ENCODE measurements at regions not wholly inside any gene's neighbourhood (a gene's known extent, or its start where the extent isn't known, plus 50 kb on each side); places are given as distances from the start of the nearest gene placed in this dataset.
A peak's percentile ranks its signal among the peaks of the same experiment; 100 is the strongest.

- H3K4me3 Mint-ChIP-seq (ENCODE audit: unreplicated experiment): no peak overlapping the region
These were observed 140.3 kb upstream of the RET start for GRCh38 chr10:42936580-42936979.

DNA sequence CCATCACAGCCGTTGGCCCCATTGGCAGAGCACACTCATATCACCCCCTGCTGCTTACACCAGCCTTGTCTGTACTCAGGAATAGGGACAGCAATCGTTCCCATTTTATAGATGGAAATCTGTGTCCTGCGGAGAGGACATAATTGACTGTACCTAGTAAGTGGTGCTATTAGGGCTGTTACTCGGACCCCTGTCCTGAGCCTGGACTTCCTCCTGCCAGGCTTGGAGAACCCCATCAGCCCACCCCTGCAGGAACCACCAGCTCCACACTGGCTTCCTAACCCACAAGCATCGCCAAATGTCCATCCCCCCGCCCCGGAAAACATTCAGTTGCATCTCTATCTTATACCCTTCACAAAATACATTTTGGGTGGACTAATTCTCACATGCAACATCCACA lies 139.8 kb upstream of the RET start:
- Mint-ChIP-seq H3K4me1 (ENCODE audit: unreplicated experiment) (peaks cover 2% of the 10 kb centered on the region), H3K4me3 (ENCODE audit: unreplicated experiment) (no peak overlapping the region), H3K9me3 (ENCODE audit: unreplicated experiment) (no peaks in the 10 kb centered on the region), H3K27me3 (ENCODE audit: unreplicated experiment) (peaks cover 26% of the 10 kb centered on the region), H3K36me3 (ENCODE audit: low read depth, unreplicated experiment) (no peaks in the 10 kb centered on the region), H3K27ac (ENCODE audit: unreplicated experiment) (no peak overlapping the region)
- DNase-seq (ENCODE audit: low spot score): no peak
- TF ChIP-seq, protein P1, sequence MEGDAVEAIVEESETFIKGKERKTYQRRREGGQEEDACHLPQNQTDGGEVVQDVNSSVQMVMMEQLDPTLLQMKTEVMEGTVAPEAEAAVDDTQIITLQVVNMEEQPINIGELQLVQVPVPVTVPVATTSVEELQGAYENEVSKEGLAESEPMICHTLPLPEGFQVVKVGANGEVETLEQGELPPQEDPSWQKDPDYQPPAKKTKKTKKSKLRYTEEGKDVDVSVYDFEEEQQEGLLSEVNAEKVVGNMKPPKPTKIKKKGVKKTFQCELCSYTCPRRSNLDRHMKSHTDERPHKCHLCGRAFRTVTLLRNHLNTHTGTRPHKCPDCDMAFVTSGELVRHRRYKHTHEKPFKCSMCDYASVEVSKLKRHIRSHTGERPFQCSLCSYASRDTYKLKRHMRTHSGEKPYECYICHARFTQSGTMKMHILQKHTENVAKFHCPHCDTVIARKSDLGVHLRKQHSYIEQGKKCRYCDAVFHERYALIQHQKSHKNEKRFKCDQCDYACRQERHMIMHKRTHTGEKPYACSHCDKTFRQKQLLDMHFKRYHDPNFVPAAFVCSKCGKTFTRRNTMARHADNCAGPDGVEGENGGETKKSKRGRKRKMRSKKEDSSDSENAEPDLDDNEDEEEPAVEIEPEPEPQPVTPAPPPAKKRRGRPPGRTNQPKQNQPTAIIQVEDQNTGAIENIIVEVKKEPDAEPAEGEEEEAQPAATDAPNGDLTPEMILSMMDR (IDR thresholded peaks at IDR 0.05; ENCODE audit: unreplicated experiment): no peak

More at GRCh38 chr10:42936580-42936979, 140.3 kb upstream of the RET start:
- Mint-ChIP-seq H3K4me1 (ENCODE audit: unreplicated experiment) (peaks cover 2% of the 10 kb centered on the region), H3K9me3 (ENCODE audit: unreplicated experiment) (no peaks in the 10 kb centered on the region), H3K36me3 (ENCODE audit: low read depth, unreplicated experiment) (no peaks in the 10 kb centered on the region), H3K27ac (ENCODE audit: unreplicated experiment) (no peak overlapping the region), H3K27me3 (ENCODE audit: unreplicated experiment) (peaks cover 28% of the 10 kb centered on the region)
- no peak for DNase-seq (ENCODE audit: low spot score)
- TF ChIP-seq, protein P1 (IDR thresholded peaks at IDR 0.05; ENCODE audit: unreplicated experiment): no peak

GRCh38 chr10:42937649-42938180 lies 139.2 kb upstream of the RET start:
- DNase-seq (ENCODE audit: low spot score): no peak
- Mint-ChIP-seq H3K36me3 (ENCODE audit: low read depth, unreplicated experiment) (no peaks in the 10 kb centered on the region), H3K9me3 (ENCODE audit: unreplicated experiment) (no peaks in the 10 kb centered on the region), H3K4me1 (ENCODE audit: unreplicated experiment) (peaks cover 2% of the 10 kb centered on the region), H3K27ac (ENCODE audit: unreplicated experiment) (no peak overlapping the region), H3K4me3 (ENCODE audit: unreplicated experiment) (no peak overlapping the region), H3K27me3 (ENCODE audit: unreplicated experiment) (peaks cover 29% of the 10 kb centered on the region)
- TF ChIP-seq, protein P1 (IDR thresholded peaks at IDR 0.05; ENCODE audit: unreplicated experiment): no peak

DNA sequence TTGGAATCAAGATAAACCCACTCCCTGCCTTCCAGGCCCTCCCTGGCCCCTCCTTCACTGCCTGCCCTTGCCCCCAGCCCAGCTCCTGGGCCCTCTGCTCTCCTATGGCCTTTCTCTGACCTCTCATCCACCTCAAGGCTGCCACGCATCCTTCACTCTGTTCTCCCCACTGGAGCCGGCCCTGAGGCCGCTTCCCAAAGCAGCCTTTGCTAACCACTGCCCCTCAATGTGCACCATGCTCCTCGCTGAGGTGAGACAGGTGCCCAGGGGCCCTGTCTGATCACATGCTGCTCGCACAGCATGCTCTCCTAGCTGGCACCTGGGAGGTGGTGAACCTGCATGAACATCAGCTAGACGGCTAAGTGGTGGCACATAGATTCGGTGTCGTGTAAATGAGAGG lies 138.5 kb upstream of the RET start:
- Mint-ChIP-seq H3K36me3 (ENCODE audit: low read depth, unreplicated experiment) (no peaks in the 10 kb centered on the region), H3K27ac (ENCODE audit: unreplicated experiment) (peak overlapping the region; percentile 27), H3K9me3 (ENCODE audit: unreplicated experiment) (no peaks in the 10 kb centered on the region), H3K4me1 (ENCODE audit: unreplicated experiment) (peaks cover 2% of the 10 kb centered on the region), H3K4me3 (ENCODE audit: unreplicated experiment) (no peak overlapping the region), H3K27me3 (ENCODE audit: unreplicated experiment) (peaks cover 25% of the 10 kb centered on the region)
- no peak for DNase-seq (ENCODE audit: low spot score)
- TF ChIP-seq, protein P1 (IDR thresholded peaks at IDR 0.05; ENCODE audit: unreplicated experiment): no peak

- Mint-ChIP-seq H3K4me3 (ENCODE audit: unreplicated experiment) (no peak overlapping the region), H3K9me3 (ENCODE audit: unreplicated experiment) (no peaks in the 10 kb centered on the region), H3K4me1 (ENCODE audit: unreplicated experiment) (peaks cover 2% of the 10 kb centered on the region), H3K36me3 (ENCODE audit: low read depth, unreplicated experiment) (no peaks in the 10 kb centered on the region), H3K27ac (ENCODE audit: unreplicated experiment) (no peak overlapping the region), H3K27me3 (ENCODE audit: unreplicated experiment) (peaks cover 25% of the 10 kb centered on the region)
- no peak for DNase-seq (ENCODE audit: low spot score)
- TF ChIP-seq, protein P1 (IDR thresholded peaks at IDR 0.05; ENCODE audit: unreplicated experiment): no peak
These were observed 137.6 kb upstream of the RET start for GRCh38 chr10:42939237-42939636.
